ENCODE measurements at regions not wholly inside any gene's neighbourhood (a gene's known extent, or its start where the extent isn't known, plus 50 kb on each side); places are given as distances from the start of the nearest gene placed in this dataset.

GRCh38 chr13:73140801-73141200 is 82.0 kb downstream of the KLF5 start:
- DNase-seq: no peak

GRCh38 chr13:73138638-73139491 is 80.1 kb downstream of the KLF5 start:
- no peak for DNase-seq

- DNase-seq: no peak
These were observed 79.5 kb downstream of the KLF5 start for GRCh38 chr13:73138276-73138637.

- no peak for DNase-seq
These were observed 78.0 kb downstream of the KLF5 start for GRCh38 chr13:73136776-73137175.

GRCh38 chr13:73133531-73133930 is 74.7 kb downstream of the KLF5 start:
- DNase-seq: no peak

GRCh38 chr13:73131247-73131646 is 72.4 kb downstream of the KLF5 start:
- DNase-seq: no peak

GRCh38 chr13:73129023-73129422 is 70.2 kb downstream of the KLF5 start:
- DNase-seq: no peak

All from inflammatory macrophage (primary cell).